GM03348 (cell line): ENCODE measurements at regions not wholly inside any gene's neighbourhood (a gene's known extent, or its start where the extent isn't known, plus 50 kb on each side); places are given as distances from the start of the nearest gene placed in this dataset.

ENCODE experiments used
- DNase-seq: peaks from one replicate; pipeline ENCODE4 v3.0.0; 2012; ENCODE audit warnings: low spot score

DNA sequence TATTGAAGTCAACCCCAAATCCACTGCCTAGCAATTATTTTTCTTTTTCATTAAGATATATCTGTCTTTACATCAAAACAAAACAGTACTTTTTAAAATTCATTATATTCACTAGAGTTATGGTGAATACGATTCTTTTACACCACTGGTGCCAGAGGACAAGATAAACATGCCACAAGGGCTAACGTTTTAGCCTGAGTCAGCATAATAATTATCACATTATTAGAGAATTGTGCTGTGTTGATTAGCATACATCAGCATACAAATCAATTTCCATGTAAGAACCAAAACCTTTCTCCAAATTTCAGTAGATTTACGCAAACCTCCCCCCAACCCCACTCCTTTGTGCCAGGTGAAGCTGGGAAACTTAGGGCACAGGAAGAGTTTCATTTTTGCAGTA is 131.1 kb upstream of the TMEM106B start:
- no peak for DNase-seq

DNA sequence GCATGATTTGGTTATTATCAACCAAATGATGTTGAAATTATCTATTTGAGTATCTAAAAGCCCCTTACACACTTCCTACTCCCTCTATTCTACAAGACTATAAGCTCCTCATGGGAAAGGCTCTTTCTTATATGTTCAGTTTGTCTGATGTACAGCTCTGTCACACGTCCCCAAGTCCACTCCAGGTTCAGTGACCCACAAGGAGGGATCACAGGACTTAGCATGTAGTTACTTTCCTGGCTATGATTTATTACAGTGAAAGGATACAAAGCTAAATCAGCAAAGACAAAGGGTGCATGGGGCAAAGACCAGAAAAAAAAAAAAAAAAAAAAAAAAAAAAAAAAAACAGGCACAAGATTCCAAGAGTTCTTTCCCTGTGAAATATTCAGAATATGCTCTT is 125.6 kb upstream of the TMEM106B start:
- no peak for DNase-seq

DNA sequence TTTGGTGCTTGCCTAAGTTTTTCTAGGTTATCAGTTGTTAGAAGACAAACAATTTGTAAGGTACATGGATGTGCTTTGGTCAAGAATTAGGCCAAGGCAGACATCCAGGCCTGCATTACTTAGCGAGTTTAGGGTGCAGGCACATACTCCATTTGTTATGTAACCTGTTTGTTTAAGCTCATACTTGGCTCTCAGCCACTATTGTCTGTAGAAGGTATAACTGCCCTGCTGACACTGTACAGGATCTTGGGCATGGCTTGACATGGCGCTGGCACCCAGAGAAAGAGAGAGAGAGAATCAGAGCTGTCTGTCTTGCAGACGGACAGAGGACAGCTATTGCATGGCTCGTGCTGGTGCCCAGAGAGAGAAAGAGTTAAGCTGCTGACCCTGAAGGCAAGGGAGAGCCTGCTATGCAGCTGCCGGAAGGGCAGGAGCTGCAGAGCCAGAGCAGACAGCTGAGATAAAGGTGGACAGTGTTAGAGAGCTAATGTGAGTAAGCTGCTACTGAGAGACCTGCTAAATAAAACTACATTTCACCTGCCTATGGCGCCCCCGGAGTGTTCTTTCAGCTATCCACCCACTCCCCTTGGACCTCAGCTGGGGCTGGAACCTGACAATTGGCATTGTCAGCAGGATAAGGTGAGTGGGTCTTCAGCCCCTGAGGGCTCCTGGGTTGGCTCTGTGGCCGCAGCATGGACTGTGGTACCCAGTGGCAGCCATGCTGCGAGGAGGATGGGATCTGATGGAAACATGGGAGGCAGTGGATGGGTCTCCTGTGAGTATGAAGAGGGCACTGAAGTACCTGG is 120.9 kb upstream of the TMEM106B start:
- DNase-seq = no peak

DNA sequence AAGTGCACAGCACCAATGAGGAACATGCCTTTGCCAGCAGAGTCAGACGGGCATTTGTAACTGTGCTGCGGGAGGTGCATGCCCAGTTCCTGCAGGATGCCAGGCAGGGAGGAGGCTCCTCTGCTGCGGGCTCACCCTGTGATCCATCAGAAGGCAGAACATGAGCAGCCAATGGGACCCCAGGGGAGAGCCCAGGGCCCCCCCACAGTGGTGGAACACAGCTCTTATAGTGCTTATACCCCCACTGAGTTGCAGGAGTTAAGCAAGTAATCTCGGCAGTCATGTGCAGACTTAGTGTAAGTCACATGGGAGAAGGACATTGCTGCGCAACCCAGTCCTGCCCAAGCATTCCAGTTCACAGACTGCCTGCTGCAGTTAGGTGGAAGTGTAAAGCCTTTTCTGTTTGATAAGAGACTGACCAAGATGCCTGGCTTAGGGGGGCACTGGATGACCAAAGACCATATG is 120.3 kb upstream of the TMEM106B start:
- DNase-seq = no peak

DNA sequence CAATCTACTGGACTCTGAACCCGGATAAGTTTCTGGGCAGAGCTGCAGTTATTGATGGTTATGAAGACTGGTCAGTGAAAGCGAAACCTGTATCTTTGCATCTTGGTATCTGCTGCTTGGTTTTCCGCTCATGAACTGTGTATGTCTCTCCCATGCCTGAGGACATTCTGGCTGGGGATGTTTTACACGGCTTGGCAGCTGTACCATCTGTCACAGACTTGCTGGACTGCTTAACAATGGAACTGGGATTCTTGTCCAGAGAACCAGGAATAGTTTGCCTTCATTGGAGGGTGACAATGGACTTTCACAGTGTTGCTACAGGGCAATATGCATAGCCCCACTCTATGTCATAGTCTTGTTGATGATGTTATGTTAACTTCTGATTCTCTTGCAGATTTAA is 119.9 kb upstream of the TMEM106B start:
- no peak for DNase-seq

DNA sequence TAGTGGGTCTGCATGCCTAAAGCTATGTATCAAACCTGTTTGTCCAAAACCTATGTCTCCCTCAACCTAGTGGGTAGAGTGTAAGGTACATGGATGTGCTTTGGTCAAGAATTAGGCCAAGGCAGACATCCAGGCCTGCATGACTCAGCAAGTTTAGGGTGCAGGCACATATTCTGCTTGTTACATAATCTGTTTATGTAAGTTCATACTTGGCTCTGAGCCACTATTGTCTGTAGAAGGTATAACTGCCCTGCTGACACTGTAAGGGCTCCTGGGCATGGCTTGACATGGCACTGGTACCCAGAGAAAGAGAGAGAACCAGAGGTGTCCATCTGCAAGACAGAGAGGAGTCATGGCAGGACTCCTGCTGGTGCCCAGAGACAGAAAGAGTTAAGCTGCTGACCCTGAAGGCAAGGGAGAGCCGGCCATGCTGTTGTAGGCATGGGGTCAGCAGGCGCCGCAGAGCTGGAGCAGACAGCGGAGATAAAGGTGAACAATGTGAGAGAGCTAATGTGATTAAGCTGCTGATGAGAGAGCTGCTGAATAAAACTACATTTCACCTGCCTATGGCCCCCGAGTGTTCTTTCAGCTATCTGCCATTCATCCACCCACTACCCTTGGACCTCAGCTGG is 118.5 kb upstream of the TMEM106B start:
- no peak for DNase-seq

DNA sequence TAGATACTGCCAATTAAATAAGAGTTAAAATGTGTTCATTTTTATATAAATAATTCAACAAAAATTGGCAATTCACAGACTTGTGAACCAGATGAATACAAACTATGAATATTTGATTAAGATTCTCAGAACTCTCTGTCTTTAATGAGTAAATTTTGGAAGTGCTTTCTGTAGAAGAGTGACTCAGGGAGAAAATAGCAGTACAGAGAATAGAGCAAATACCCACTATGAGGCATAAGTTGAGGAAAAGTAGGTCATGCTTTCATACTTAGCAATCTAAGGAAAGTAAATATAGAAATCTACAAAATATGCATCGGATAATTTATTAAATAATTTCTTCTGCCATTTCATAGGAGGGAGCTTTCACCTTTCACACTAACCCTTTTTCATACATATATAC is 117.7 kb upstream of the TMEM106B start:
- DNase-seq = no peak

DNA sequence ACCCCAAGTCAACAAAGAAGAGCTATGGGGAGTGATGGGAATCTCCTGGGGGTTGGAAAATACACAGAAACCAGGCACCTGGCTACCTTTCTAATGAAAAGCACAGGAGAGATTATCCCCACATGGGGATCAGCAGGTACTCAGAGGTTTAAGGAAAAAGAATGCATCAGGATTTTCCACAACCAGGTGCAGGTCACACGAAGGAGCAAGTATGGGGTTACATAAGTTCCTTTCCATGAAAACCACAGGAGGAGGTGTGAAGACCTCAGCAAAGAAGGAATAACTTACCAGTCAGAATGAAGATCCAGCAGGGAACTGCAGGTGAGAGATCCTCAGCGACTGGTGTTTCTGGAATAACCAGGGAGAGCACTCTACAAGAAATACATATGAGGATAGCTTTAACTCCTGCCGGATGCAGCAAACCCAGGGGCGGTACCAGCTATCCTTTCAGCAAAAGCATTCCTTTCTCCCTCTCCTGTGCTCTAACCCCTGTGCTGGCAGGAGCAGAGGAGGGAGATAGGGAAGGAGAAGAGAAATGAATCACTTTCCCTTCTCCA is 116.7 kb upstream of the TMEM106B start:
- DNase-seq = no peak

DNA sequence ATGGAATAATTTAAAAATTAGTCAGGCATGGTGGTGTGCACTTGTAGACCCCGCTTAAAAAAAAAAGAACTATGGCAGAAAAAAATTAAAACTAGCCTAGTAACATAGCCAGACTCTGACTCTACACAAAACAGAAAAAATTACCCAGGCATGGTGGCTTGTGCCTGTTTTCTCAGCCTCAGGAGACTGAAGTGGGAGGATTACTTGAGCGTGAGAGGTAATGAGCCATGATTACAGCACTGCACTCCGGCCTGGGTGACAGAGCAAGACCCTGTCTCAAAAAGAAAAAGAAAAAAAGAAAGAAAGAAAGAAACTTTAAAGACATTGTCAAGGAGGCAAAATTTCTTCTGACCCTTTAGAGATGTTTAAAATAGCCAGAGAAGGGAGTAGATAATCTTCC is 109.0 kb upstream of the TMEM106B start:
- no peak for DNase-seq

DNA sequence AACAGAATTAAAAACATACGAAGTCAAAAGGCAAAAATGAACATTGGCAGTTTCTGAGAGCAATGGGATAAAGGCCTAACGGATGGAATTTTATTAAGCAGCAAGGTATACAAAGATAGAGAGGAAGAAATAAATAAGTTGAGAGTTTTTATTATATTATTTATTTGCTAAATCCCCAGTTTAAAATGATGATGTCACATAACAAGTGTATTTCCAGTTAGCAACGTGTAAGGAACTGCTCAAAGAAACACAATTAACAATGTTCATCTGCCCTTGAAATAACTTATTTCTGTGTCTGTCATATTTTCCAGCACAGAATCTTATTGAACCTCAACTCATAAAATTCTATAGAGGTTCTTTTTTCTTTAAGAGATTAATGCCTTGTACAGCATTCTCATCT is 108.6 kb upstream of the TMEM106B start:
- no peak for DNase-seq

DNA sequence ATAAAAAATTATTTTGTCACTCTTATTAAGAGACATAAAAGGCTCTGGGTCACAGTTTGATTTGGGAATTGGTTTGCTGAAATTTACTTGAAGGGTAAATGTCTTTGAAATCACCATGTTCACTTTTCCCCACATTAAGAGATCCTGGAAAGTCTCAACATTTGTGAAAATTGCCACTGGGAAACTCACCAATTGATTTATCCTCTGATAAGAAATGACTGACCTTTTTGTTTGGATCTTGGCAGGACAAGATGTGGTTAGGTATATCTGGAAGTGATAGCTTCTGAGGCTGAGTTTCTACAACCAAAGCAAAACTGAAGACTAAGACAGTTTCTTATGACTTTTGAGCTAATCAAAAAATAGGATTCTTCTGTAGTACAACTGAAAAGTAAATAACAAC is 107.1 kb upstream of the TMEM106B start:
- no peak for DNase-seq

DNA sequence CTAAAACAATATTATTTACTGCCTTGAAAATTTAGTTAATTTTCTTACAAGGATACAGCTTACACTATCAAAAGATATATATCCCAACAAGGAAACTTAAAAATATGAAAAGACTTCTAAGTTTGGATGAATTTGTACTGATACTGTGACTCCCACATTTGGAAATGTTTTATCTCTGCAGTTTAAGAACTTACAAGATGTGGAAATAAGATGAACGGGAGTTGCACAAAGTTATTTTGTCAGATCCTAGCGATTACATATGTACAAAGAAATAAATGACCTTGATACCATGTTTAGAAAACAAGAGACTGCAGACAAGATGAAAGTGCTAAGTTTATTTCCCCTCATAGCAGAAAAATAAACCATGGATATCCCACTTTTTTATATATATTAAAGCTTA is 103.7 kb upstream of the TMEM106B start:
- no peak for DNase-seq

DNA sequence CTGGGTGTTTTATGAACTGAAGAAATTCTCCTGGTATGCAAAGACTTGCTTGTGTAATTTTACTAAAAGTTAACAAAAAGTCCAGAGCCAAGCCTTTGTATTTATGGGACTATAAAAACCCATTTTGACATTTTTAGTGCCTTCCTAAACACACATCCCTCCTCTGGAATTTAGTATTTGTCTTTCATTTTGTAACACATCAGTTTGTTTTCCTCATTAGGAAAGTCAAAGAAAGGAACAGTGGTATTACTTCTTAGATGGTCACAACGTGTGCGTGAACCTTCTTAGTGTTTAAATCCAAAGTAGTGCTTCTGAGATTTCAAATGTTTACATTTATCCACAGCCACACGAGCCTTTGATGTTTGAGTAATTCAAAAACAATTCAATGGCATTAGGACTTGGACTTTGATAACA is 103.2 kb upstream of the TMEM106B start:
- no peak for DNase-seq

DNA sequence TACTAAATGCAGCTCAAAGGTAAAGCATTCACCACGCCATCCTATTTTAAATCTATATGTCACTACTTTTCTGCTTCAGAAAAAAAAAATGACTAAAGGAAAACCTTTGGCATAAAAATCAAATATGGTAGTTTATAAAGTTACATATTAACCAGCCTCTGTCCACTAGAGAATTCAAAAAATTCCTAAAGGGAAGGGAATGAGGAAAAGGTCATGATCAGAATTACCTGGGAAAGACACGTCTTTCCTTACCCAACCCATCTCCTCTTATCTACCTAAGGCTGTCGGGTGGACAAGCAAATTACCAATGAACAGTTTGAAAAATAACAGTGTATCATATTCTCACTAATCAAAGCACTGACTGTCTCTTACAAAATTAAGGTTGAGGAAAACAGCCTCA is 100.7 kb upstream of the TMEM106B start:
- DNase-seq = no peak

DNA sequence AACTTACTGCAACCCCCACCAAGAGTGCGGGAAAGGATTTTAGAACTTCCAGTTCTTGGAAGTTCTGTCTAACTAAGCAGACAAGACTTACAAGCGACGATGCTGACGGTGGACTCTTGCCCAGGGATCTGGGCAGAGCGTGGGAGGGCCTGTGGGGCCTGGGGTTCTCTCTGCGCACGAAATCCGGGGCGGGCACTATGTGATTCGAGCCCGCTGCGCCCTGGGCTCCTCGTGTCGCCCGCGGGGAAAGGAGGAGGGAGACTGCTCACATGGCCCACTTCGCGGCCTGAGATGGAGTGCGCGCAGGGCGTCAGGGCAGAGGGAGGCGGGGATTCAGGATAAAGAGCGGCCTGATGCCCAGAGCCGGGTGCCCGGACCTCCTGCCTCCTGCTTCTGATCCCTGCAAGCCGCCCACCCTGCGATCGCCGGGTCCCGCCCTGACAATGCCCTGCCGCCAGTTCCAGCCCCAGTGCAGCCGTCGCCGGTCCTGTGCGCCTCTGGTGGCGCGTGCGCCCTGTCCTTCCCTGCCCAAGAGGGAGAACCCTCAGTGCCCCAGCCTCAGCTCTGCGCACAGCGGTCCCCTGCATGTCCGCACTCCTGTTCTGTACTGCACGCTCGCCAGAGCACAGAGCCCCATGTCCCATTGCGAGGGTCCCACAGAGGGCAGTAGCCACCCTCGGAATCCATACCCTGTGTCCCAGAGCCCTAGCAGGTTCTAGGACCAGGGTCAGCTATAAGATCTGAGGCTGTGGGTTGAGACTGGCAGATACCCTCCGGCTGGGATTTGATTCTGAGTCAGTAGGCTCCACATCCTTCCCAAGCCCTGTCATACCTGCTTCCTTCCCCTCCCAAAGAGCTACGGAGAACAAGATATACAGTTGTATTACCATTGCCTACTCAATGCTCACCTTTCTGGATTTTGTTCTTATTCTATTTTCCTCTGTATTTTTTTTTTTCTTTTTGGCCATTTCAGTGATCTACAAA is 99.4 kb upstream of the TMEM106B start:
- peak; percentile 19 for DNase-seq

DNA sequence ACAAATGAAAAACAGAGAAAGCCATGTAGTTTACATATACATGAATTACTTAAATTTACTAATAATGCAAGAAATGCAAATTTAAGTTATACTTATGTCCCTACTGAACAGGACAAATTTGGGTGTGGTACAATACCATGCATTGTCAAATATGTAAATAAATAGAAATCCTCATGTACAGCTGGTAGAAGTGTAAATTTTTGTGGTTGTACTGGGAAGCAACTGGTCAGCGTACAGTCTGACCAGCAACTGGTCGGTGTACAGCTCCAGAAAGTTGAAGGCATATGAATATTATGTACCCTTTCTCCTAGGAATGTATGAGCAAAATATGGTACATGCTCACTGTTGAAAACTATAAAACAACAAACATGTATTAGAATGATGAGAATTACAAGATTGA is 93.9 kb upstream of the TMEM106B start:
- no peak for DNase-seq

DNA sequence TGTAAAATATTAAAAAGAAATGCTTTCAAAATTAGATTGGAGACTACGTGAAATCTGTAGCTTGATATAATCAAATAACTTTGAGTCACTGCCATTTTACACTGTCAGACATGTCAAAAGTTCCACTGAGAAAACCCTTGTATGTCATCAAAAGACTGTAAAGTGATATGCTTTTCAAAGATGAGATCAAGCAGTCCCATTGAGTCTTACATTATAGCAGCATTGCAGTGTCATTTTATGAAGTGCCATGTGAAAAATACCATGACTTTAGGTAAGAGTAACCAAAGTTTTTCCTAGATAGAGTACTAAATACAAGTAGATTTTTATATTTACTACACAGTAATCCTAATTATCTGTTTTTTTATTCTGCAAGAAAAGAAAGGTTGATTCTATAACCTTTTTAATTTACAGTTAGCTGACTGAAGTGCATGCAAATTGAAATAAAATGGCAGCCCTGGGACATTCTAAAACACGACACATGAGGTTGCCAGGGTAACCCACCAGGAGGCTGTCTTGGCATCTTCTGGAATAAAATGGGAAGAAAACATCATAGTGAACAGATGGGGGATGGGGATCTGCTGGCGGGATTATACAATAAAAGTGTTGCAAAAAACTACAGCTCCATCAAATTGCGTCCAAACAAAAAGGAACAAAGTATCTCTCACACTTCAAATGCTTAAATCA is 91.3 kb upstream of the TMEM106B start:
- DNase-seq = no peak

DNA sequence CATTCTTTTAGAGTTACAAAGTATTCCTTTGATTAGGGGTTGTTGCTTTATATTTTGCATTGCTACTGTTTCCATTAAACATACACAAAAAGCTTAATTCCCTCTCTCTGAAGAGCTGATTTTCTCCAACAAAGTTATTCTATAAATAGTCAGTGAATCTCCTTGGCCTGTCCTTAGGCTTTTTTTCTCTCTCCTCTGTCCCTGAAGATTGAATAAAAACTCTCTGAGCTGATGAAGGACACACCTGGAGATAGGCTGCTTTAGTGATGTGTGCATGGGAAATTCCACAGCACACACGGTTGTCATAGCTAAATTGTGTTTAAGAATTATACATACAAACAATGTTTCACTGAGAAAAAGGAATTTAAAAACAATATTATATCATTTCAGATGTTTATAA is 90.5 kb upstream of the TMEM106B start:
- DNase-seq = no peak

DNA sequence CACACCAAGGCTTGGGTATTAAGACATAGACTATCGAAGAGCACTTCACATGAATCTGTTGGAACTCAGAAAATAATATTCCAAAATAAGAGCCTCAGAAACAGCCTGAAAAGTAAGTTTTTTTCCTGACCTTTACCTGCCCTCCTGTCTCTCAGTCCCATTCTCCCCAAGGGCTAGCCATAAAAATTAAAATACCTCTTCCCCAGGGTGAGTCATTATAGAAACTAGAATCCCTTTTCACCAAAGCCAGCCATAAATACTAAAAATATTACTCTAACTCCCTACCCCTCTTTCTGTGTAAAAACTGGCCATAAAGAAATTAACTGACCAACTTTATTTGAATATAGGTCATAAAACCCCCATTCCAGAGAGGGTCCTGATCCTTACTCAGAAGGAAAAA is 87.9 kb upstream of the TMEM106B start:
- DNase-seq = no peak

DNA sequence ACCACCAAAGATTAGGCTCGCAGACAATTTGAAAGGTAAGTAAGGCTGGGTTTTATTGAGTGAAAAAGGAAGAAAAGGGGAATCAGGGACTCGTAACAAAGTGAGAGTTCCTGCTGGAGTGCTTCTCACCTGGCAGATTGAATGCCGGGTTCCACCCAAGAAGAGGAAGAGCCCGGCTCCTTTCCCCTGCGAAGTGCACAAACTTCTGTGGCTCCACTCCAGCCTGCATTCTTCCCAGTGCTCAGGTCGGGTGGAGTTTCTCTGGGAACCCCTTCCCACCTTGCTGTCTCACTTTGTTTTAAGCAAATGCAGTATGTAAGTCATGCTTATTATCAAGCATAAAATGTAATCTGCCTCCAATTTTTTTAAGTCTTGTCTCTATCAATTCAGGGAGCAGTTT is 87.1 kb upstream of the TMEM106B start:
- no peak for DNase-seq

DNA sequence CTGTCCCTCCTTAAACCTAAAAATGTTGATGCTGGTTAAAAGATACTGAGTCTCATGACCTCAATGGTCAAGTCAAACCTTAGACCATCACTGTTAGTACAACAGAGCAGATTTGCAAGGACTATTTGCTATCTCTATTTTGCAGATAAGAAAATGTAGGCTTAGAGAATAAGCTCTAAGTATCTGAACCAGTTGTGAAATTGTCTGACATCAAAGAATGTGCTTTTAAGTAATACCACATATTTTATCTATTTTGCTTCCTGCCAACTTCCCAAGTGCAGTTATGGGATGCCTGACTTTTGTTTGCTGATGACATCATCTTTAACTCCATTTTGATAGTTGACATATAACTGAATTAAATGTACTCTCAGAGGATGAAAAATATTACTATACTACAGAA is 83.6 kb upstream of the TMEM106B start:
- DNase-seq = no peak

DNA sequence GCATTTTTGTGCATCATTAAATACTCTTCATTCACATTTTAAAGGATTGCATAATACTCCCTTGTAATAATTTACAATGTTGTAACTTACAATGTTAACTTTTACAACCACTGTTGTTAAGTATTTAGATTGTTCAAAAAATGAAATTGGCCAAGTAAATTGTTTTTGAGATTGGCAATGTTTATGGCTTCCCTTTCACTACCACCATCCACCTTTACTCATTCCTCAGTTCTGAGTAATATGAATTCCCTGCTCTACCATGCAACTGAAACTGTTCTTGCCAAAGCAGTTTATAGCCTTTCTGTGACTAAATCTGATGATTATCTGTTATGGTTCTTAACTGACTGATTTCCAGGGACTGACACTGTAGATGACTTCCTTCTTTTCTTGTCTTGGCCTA is 80.5 kb upstream of the TMEM106B start:
- DNase-seq = no peak
